GM12878 (cell line): ENCODE measurements at regions not wholly inside any gene's neighbourhood (a gene's known extent, or its start where the extent isn't known, plus 50 kb on each side); places are given as distances from the start of the nearest gene placed in this dataset.

Experiments
- ATAC-seq: fragments of 200-7000 bp; cut with Tn5 transposase; 3 replicates; pipeline ENCODE4 v1.9.1; 2020; ENCODE audit warnings: mild to moderate bottlenecking, moderate library complexity
- BruUV-seq: library from RNA; stranded (reverse); fragments of 400-500 nt; replicated peaks from 2 replicates; lab custom pipeline; 2021; lab: Mats Ljungman, UMichigan
- CTCF ChIA-PET: fragments of 300-600 bp; sonication (Branson Sonifier 250); formaldehyde crosslinking; extraction: SDS; loops from one replicate; lab custom pipeline; 2021; ENCODE audit warnings: inconsistent platforms; lab: Yijun Ruan, JAX
- POLR2A ChIA-PET: fragments of 350-600 bp; formaldehyde crosslinking; extraction: SDS; loops from one replicate; lab custom pipeline; 2021; ENCODE audit warnings: inconsistent platforms; lab: Charles Lee
- RAD21 ChIA-PET: fragments of 300-600 bp; sonication (Branson Sonifier 250); formaldehyde crosslinking; loops from one replicate; lab custom pipeline; 2023; ENCODE audit warnings: antibody characterized with exemption; ENCODE audit not compliant: unreplicated experiment; lab: Charles Lee
- SMC1A ChIA-PET: fragments of 300-600 bp; sonication (Branson Sonifier 250); formaldehyde crosslinking; loops from one replicate; lab custom pipeline; 2023; ENCODE audit not compliant: unreplicated experiment, uncharacterized antibody; lab: Charles Lee
- DNase-seq: peaks from one replicate; pipeline ENCODE4 v3.0.0-alpha.2; 2011; ENCODE audit warnings: low read depth, low spot score
- FAIRE-seq: peaks from 3 replicates; lab custom pipeline; 2011; peaks lifted over from hg19 to GRCh38; lab: Jason Lieb, UNC
- H2AFZ ChIP-seq: 2 replicates; pipeline ENCODE4 v1.6.0; 2011; ENCODE audit warnings: low read depth, low read length, control low read depth; ENCODE audit not compliant: control insufficient read depth
- H3K27ac ChIP-seq: 2 replicates; pipeline ENCODE4 v1.5.1; 2011; ENCODE audit warnings: control low read depth; ENCODE audit not compliant: control insufficient read depth, insufficient read depth
- H3K27me3 ChIP-seq, 2 experiments: replicated peaks in 1 of 2; 2 replicates each; pipeline versions ENCODE4 v1.6.0 to v1.6.1; 2011; ENCODE audit warnings: low read length in 1 of 2; ENCODE audit not compliant: control insufficient read depth in 2 of 2, insufficient read depth in 2 of 2
- H3K36me3 ChIP-seq, 2 experiments: 2 replicates each; pipeline ENCODE4 v1.5.1; 2011; ENCODE audit warnings: low read length in 1 of 2; ENCODE audit not compliant: control insufficient read depth in 2 of 2, insufficient read depth in 2 of 2
- H3K4me1 ChIP-seq: 2 replicates; pipeline ENCODE4 v1.6.1; 2011; ENCODE audit warnings: mild to moderate bottlenecking, low read length, moderate library complexity, mixed read lengths; ENCODE audit not compliant: control insufficient read depth, insufficient read depth
- H3K4me2 ChIP-seq: 2 replicates; pipeline ENCODE4 v1.6.0; 2011; ENCODE audit warnings: control low read depth; ENCODE audit not compliant: control insufficient read depth, insufficient read depth
- H3K4me3 ChIP-seq: fragments of 200-600 bp; sonication (generic); 2 replicates; pipeline ENCODE4 v1.5.1; 2016
- H3K79me2 ChIP-seq: 2 replicates; pipeline ENCODE4 v1.6.0; 2011; ENCODE audit warnings: low read length; ENCODE audit not compliant: control insufficient read depth, insufficient read depth
- H3K9ac ChIP-seq: 2 replicates; pipeline ENCODE4 v1.8.0; 2011; ENCODE audit warnings: low read length, control low read depth, mixed read lengths; ENCODE audit not compliant: control insufficient read depth, insufficient read depth
- H3K9me3 ChIP-seq: replicated peaks from 3 replicates; pipeline ENCODE4 v1.5.1; 2011; ENCODE audit warnings: mild to moderate bottlenecking, low read length; ENCODE audit not compliant: control insufficient read depth, insufficient read depth
- H4K20me1 ChIP-seq: 2 replicates; pipeline ENCODE4 v1.6.0; 2011; ENCODE audit not compliant: control insufficient read depth, insufficient read depth
- BACH1 ChIP-seq: fragments of 450-650 bp; IDR thresholded peaks from 2 replicates; pipeline ENCODE4 v1.6.1; 2017; ENCODE audit warnings: mild to moderate bottlenecking, borderline replicate concordance
- ETV6 ChIP-seq, 2 experiments: fragments of 450-650 bp in 1 of 2; IDR thresholded peaks in 1 of 2; conservative IDR thresholded peaks in 1 of 2; 2 replicates each; pipeline ENCODE4 v1.6.1; 2014; ENCODE audit warnings: antibody characterized with exemption in 1 of 2, borderline replicate concordance in 1 of 2, low read depth in 1 of 2, mild to moderate bottlenecking in 1 of 2, moderate library complexity in 1 of 2
- GATAD2B ChIP-seq: fragments of 450-650 bp; conservative IDR thresholded peaks from 2 replicates; pipeline ENCODE4 v1.6.1; 2017; ENCODE audit warnings: low read depth, mild to moderate bottlenecking, moderate library complexity
- NBN ChIP-seq: fragments of 450-650 bp; IDR thresholded peaks from 2 replicates; pipeline ENCODE4 v1.6.1; 2016
- NFYB ChIP-seq: IDR thresholded peaks from 2 replicates; pipeline ENCODE4 v1.6.1; 2011; ENCODE audit warnings: low read depth, mild to moderate bottlenecking, low read length, improper control_type of control experiment, moderate library complexity; ENCODE audit not compliant: insufficient read depth
- RFX5 ChIP-seq: IDR thresholded peaks from 2 replicates; pipeline ENCODE4 v1.6.1; 2011; ENCODE audit warnings: low read depth, low read length, improper control_type of control experiment
- SUZ12 ChIP-seq: fragments of 200-600 bp; sonication (generic); IDR thresholded peaks from one replicate; pipeline ENCODE4 v1.6.1; 2018; ENCODE audit warnings: antibody characterized with exemption, mild to moderate bottlenecking; ENCODE audit not compliant: unreplicated experiment
- in situ Hi-C: fragments of 300-500 bp; cut with MboI; formaldehyde crosslinking; loops from 9 replicates; pipeline ENCODE4 v1.14.3; 2018; ENCODE audit warnings: mixed read lengths
- intact Hi-C: fragments of 100-400 bp; cut with micrococcal nuclease; formaldehyde crosslinking; loops from one replicate; pipeline ENCODE4 v1.14.2; 2022; ENCODE audit not compliant: unreplicated experiment
- TF ChIP-seq, protein P1 (sequence below): fragments of 450-650 bp; IDR thresholded peaks from 2 replicates; pipeline ENCODE4 v1.6.1; 2017; ENCODE audit warnings: mild to moderate bottlenecking, moderate library complexity
- TF ChIP-seq, protein P2 (sequence below): fragments of 450-650 bp; IDR thresholded peaks from 2 replicates; pipeline ENCODE4 v1.6.1; 2017; ENCODE audit warnings: borderline replicate concordance

DNA sequence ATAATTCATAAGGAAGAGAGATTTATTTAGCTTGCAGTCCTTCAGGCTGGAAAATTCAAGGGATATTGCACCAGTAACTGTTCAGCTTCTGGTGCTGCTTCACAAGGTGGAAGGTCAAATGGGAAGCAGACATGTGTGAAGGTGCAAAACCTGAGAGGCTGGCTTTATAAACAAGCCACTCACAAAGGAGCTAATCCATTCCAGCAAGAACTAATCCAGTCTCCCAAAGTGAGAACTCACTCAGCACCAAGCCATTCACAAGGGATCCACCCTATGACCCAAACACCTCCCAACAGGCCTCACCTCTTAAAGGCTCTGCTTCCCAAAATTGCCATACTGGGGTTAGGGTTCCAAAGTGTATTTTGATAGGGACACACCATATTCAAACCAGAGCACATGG is 1018.4 kb upstream of the ACVR2A start:
- FAIRE-seq = no peak
- DNase-seq = no peak
- H3K4me1 ChIP-seq = no peaks in the 10 kb centered on the region
- no peaks in the 10 kb centered on the region for H4K20me1 ChIP-seq
- POLR2A ChIA-PET = no interaction called here
- TF ChIP-seq, protein P1, sequence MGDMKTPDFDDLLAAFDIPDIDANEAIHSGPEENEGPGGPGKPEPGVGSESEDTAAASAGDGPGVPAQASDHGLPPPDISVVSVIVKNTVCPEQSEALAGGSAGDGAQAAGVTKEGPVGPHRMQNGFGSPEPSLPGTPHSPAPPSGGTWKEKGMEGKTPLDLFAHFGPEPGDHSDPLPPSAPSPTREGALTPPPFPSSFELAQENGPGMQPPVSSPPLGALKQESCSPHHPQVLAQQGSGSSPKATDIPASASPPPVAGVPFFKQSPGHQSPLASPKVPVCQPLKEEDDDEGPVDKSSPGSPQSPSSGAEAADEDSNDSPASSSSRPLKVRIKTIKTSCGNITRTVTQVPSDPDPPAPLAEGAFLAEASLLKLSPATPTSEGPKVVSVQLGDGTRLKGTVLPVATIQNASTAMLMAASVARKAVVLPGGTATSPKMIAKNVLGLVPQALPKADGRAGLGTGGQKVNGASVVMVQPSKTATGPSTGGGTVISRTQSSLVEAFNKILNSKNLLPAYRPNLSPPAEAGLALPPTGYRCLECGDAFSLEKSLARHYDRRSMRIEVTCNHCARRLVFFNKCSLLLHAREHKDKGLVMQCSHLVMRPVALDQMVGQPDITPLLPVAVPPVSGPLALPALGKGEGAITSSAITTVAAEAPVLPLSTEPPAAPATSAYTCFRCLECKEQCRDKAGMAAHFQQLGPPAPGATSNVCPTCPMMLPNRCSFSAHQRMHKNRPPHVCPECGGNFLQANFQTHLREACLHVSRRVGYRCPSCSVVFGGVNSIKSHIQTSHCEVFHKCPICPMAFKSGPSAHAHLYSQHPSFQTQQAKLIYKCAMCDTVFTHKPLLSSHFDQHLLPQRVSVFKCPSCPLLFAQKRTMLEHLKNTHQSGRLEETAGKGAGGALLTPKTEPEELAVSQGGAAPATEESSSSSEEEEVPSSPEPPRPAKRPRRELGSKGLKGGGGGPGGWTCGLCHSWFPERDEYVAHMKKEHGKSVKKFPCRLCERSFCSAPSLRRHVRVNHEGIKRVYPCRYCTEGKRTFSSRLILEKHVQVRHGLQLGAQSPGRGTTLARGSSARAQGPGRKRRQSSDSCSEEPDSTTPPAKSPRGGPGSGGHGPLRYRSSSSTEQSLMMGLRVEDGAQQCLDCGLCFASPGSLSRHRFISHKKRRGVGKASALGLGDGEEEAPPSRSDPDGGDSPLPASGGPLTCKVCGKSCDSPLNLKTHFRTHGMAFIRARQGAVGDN = no peak
- TF ChIP-seq NFYB (no peak), BACH1 (no peak), RFX5 (no peak), GATAD2B (no peak), NBN (no peak), SUZ12 (no peak), ETV6 (conservative IDR thresholded peaks at IDR 0.05 in 1 of 2, IDR thresholded peaks at IDR 0.05 in 1 of 2; ENCODE audit: borderline replicate concordance in 1 of 2, low read depth in 1 of 2) (no peak)
- TF ChIP-seq, protein P2, sequence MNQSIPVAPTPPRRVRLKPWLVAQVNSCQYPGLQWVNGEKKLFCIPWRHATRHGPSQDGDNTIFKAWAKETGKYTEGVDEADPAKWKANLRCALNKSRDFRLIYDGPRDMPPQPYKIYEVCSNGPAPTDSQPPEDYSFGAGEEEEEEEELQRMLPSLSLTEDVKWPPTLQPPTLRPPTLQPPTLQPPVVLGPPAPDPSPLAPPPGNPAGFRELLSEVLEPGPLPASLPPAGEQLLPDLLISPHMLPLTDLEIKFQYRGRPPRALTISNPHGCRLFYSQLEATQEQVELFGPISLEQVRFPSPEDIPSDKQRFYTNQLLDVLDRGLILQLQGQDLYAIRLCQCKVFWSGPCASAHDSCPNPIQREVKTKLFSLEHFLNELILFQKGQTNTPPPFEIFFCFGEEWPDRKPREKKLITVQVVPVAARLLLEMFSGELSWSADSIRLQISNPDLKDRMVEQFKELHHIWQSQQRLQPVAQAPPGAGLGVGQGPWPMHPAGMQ = no peak
- intact Hi-C loops = no loop called here
- RAD21 ChIA-PET = interaction anchor here (1.1 kb wide), 1 partner anchor 29 kb away, joined by 3 read pairs; no protein-coding TSS in a partner anchor
- no peaks in the 10 kb centered on the region for H3K27me3 ChIP-seq
- SMC1A ChIA-PET = interaction anchor here (0.7 to 1.5 kb wide), 2 partner anchors 29 to 53 kb away, joined by 3 to 7 read pairs; no protein-coding TSS in a partner anchor
- no TSS peak for BruUV-seq
- CTCF ChIA-PET = interaction anchor here (1.2 to 1.5 kb wide), 2 partner anchors 14 to 41 kb away, joined by 3 read pairs; no protein-coding TSS in a partner anchor
- in situ Hi-C loops = no loop called here
- H3K4me3 ChIP-seq = no peak overlapping the region
- H3K27ac ChIP-seq = no peak overlapping the region
- no peaks in the 10 kb centered on the region for H3K9me3 ChIP-seq
- no peak overlapping the region for H2AFZ ChIP-seq
- no peak overlapping the region for H3K9ac ChIP-seq
- no peaks in the 10 kb centered on the region for H3K36me3 ChIP-seq
- no peak overlapping the region for H3K4me2 ChIP-seq
- ATAC-seq = no peak
- H3K79me2 ChIP-seq = no peaks in the 10 kb centered on the region
